Fibroblast of peridontal ligament (primary cell): ENCODE measurements at regions not wholly inside any gene's neighbourhood (a gene's known extent, or its start where the extent isn't known, plus 50 kb on each side); places are given as distances from the start of the nearest gene placed in this dataset.
A peak's percentile ranks its signal among the peaks of the same experiment; 100 is the strongest.
"Not testable (repeated sequence)": the region's sequence is repeated elsewhere in the genome, so short reads cannot be mapped to it uniquely, and the experiment has no call there.

Experiments
- DNase-seq: peaks from one replicate; pipeline ENCODE4 v3.0.0-alpha.2; 2010; ENCODE audit errors: extremely low read depth

GRCh38 chr5:177941386-177941785 lies 54.7 kb downstream of the PROP1 start:
- not testable (repeated sequence) for DNase-seq

- not testable (repeated sequence) for DNase-seq
Observed at GRCh38 chr5:177939246-177940171, 56.5 kb downstream of the PROP1 start.

- not testable (repeated sequence) for DNase-seq
Observed at GRCh38 chr5:177938767-177939166, 57.3 kb downstream of the PROP1 start.

- not testable (repeated sequence) for DNase-seq
Observed at GRCh38 chr5:177934233-177934632, 61.8 kb downstream of the PROP1 start.

GRCh38 chr5:177930269-177931022 lies 65.6 kb downstream of the PROP1 start:
- DNase-seq: not testable (repeated sequence)

- DNase-seq: not testable (repeated sequence)
Observed at GRCh38 chr5:177929618-177930017, 66.4 kb downstream of the PROP1 start.

GRCh38 chr5:177927500-177927899 lies 68.5 kb downstream of the PROP1 start:
- not testable (repeated sequence) for DNase-seq

GRCh38 chr5:177924577-177924976 lies 71.5 kb downstream of the PROP1 start:
- not testable (repeated sequence) for DNase-seq

GRCh38 chr5:177923837-177924236 lies 72.2 kb downstream of the PROP1 start:
- not testable (repeated sequence) for DNase-seq

- DNase-seq: not testable (repeated sequence)
Observed at GRCh38 chr5:177923189-177923588, 72.9 kb downstream of the PROP1 start.

GRCh38 chr5:177909261-177909660 lies 86.8 kb downstream of the PROP1 start:
- DNase-seq: not testable (repeated sequence)

- not testable (repeated sequence) for DNase-seq
Observed at GRCh38 chr5:177902806-177903205, 93.2 kb downstream of the PROP1 start.

GRCh38 chr5:177900066-177900465 lies 96.0 kb downstream of the PROP1 start:
- not testable (repeated sequence) for DNase-seq

- not testable (repeated sequence) for DNase-seq
Observed at GRCh38 chr5:177894681-177895453, 101.2 kb downstream of the PROP1 start.

- DNase-seq: not testable (repeated sequence)
Observed at GRCh38 chr5:177892357-177892665, 103.7 kb downstream of the PROP1 start.

GRCh38 chr5:177891547-177892356 lies 104.3 kb downstream of the PROP1 start:
- not testable (repeated sequence) for DNase-seq

GRCh38 chr5:177883295-177883694 lies 100.6 kb upstream of the FAM153A start:
- not testable (repeated sequence) for DNase-seq

GRCh38 chr5:177875900-177876238 lies 93.2 kb upstream of the FAM153A start:
- peak; percentile 1 for DNase-seq

- not testable (repeated sequence) for DNase-seq
Observed at GRCh38 chr5:177875013-177875899, 92.6 kb upstream of the FAM153A start.

- not testable (repeated sequence) for DNase-seq
Observed at GRCh38 chr5:177863822-177864446, 81.2 kb upstream of the FAM153A start.
